Endothelial cell of umbilical vein (primary cell): ENCODE measurements at regions not wholly inside any gene's neighbourhood (a gene's known extent, or its start where the extent isn't known, plus 50 kb on each side); places are given as distances from the start of the nearest gene placed in this dataset.

Experiments used
- BruUV-seq: library from RNA; stranded (reverse); fragments of 400-500 nt; replicated peaks from 2 replicates; lab custom pipeline; 2021; lab: Mats Ljungman, UMichigan
- CTCF ChIA-PET: fragments of 300-600, 350-600 bp; sonication (Branson Sonifier 250); formaldehyde crosslinking; loops from one replicate; lab custom pipeline; 2021; ENCODE audit warnings: antibody characterized with exemption, inconsistent platforms; lab: Charles Lee
- POLR2A ChIA-PET: fragments of 300-600, 350-600 bp; sonication (Branson Sonifier 250); formaldehyde crosslinking; loops from one replicate; lab custom pipeline; 2021; ENCODE audit warnings: antibody characterized with exemption, inconsistent platforms; lab: Charles Lee
- DNase-seq: peaks from one replicate; pipeline ENCODE4 v3.0.0-alpha.2; 2011; ENCODE audit warnings: low read depth, low spot score
- FAIRE-seq: peaks from 2 replicates; lab custom pipeline; 2011; peaks lifted over from hg19 to GRCh38; lab: Jason Lieb, UNC
- H2AFZ ChIP-seq: 2 replicates; pipeline ENCODE4 v1.6.0; 2012; ENCODE audit warnings: low read depth, low read length, control low read depth, inconsistent platforms
- H3K27ac ChIP-seq: 2 replicates; pipeline ENCODE4 v1.5.1; 2011; ENCODE audit warnings: low read depth, mild to moderate bottlenecking, control low read depth, low read length, moderate library complexity; ENCODE audit not compliant: insufficient read depth
- H3K27me3 ChIP-seq, 2 experiments: 2 replicates each; pipeline versions ENCODE4 v1.6.0 to v1.6.1; 2011; ENCODE audit warnings: low read length in 2 of 2, mixed read lengths in 1 of 2; ENCODE audit not compliant: control insufficient read depth in 2 of 2, insufficient read depth in 2 of 2
- H3K36me3 ChIP-seq, 2 experiments: 2 replicates in 1 of 2; 3 replicates in 1 of 2; pipeline ENCODE4 v1.5.1; 2011; ENCODE audit warnings: low read length in 2 of 2, mild to moderate bottlenecking in 1 of 2, moderate library complexity in 1 of 2; ENCODE audit not compliant: control insufficient read depth in 2 of 2, insufficient read depth in 2 of 2; ENCODE audit errors: extremely low read depth in 1 of 2
- H3K4me1 ChIP-seq: 3 replicates; pipeline ENCODE4 v1.5.1; 2011; ENCODE audit warnings: mild to moderate bottlenecking, low read length; ENCODE audit not compliant: control insufficient read depth, insufficient read depth; ENCODE audit errors: extremely low read depth
- H3K4me2 ChIP-seq: 2 replicates; pipeline ENCODE4 v1.6.1; 2011; ENCODE audit warnings: low read length, control low read depth, mixed read lengths; ENCODE audit not compliant: insufficient read depth
- H3K4me3 ChIP-seq, 3 experiments: fragments of 200-600 bp in 1 of 3; sonication (generic), shearing (Covaris generic) in 1 of 3; replicated peaks in 1 of 3; 2 replicates each; pipeline ENCODE4 v1.5.1; 2011 to 2016; ENCODE audit warnings: control low read depth in 3 of 3, low read length in 3 of 3, mild to moderate bottlenecking in 2 of 3, inconsistent platforms in 1 of 3, low read depth in 1 of 3, moderate library complexity in 1 of 3; ENCODE audit not compliant: insufficient read depth in 1 of 3
- H3K79me2 ChIP-seq: 2 replicates; pipeline ENCODE4 v1.6.0; 2012; ENCODE audit warnings: low read length, inconsistent platforms; ENCODE audit not compliant: control insufficient read depth, insufficient read depth
- H3K9ac ChIP-seq: replicated peaks from 2 replicates; pipeline ENCODE3; 2011; ENCODE audit warnings: low read length, control low read depth; ENCODE audit not compliant: insufficient read depth; ENCODE audit errors: extremely low read depth
- H3K9me1 ChIP-seq: replicated peaks from 3 replicates; pipeline ENCODE4 v1.6.0; 2011; ENCODE audit warnings: mild to moderate bottlenecking, low read length; ENCODE audit not compliant: control insufficient read depth, insufficient read depth; ENCODE audit errors: extremely low read depth
- H3K9me3 ChIP-seq: replicated peaks from 2 replicates; pipeline ENCODE4 v1.5.1; 2012; ENCODE audit warnings: low read length, inconsistent platforms; ENCODE audit not compliant: control insufficient read depth, insufficient read depth
- H4K20me1 ChIP-seq: replicated peaks from 2 replicates; pipeline ENCODE3; 2011; ENCODE audit warnings: mild to moderate bottlenecking, low read length; ENCODE audit not compliant: control insufficient read depth, insufficient read depth; ENCODE audit errors: extremely low read depth
- EZH2 ChIP-seq: IDR thresholded peaks from 2 replicates; pipeline ENCODE4 v1.6.1; 2012; ENCODE audit warnings: borderline replicate concordance, low read depth, mild to moderate bottlenecking, moderate library complexity, low read length, inconsistent platforms; ENCODE audit not compliant: severe bottlenecking
- FOS ChIP-seq: IDR thresholded peaks from 2 replicates; pipeline ENCODE4 v1.6.1; 2011; ENCODE audit warnings: mild to moderate bottlenecking, low read length, moderate library complexity, borderline replicate concordance; ENCODE audit not compliant: insufficient read depth
- GATA2 ChIP-seq: IDR thresholded peaks from 2 replicates; pipeline ENCODE4 v1.7.0; 2011; ENCODE audit warnings: low read depth, mild to moderate bottlenecking, moderate library complexity, mixed read lengths, low read length; ENCODE audit not compliant: insufficient read length, insufficient read depth
- JUN ChIP-seq: IDR thresholded peaks from 2 replicates; pipeline ENCODE4 v1.6.1; 2011; ENCODE audit warnings: borderline replicate concordance, low read depth; ENCODE audit not compliant: insufficient read length, insufficient read depth
- MYC ChIP-seq: IDR thresholded peaks from one replicate; pipeline ENCODE4 v1.6.1; 2011; ENCODE audit warnings: mild to moderate bottlenecking, low read depth, low read length
- POLR2A ChIP-seq: IDR thresholded peaks from 2 replicates; pipeline ENCODE4 v1.6.1; 2012; ENCODE audit warnings: low read depth, mild to moderate bottlenecking, control low read depth, low read length
- POLR2AphosphoS5 ChIP-seq: IDR thresholded peaks from 2 replicates; pipeline ENCODE4 v1.6.1; 2012; ENCODE audit warnings: low read depth, mild to moderate bottlenecking, control low read depth, low read length, moderate library complexity; ENCODE audit not compliant: insufficient read depth
- dilution Hi-C: fragments of 300-500 bp; cut with MboI; formaldehyde crosslinking; loops from one replicate; pipeline ENCODE4 v1.15.0; 2019; ENCODE audit warnings: low sequenced_read_pairs; ENCODE audit not compliant: extremely low pct_ligation_motif_present
- intact Hi-C: fragments of 100-400 bp; cut with micrococcal nuclease; formaldehyde crosslinking; loops from one replicate; pipeline ENCODE4 v1.10.0; 2022
- TF ChIP-seq, protein P1 (sequence below): IDR thresholded peaks from 2 replicates; pipeline ENCODE4 v1.6.1; 2011; ENCODE audit not compliant: insufficient read depth, insufficient read length
- TF ChIP-seq, protein P2 (sequence below), 2 donors: IDR thresholded peaks; 1 replicate in 1 of 2; 2 replicates in 1 of 2; pipeline ENCODE4 v1.5.1; 2011; ENCODE audit warnings: low read length in 2 of 2, mild to moderate bottlenecking in 2 of 2, moderate library complexity in 2 of 2, control low read depth in 1 of 2, inconsistent platforms in 1 of 2, low read depth in 1 of 2; ENCODE audit not compliant: insufficient read depth in 1 of 2; ENCODE audit errors: extremely low read depth in 1 of 2

DNA sequence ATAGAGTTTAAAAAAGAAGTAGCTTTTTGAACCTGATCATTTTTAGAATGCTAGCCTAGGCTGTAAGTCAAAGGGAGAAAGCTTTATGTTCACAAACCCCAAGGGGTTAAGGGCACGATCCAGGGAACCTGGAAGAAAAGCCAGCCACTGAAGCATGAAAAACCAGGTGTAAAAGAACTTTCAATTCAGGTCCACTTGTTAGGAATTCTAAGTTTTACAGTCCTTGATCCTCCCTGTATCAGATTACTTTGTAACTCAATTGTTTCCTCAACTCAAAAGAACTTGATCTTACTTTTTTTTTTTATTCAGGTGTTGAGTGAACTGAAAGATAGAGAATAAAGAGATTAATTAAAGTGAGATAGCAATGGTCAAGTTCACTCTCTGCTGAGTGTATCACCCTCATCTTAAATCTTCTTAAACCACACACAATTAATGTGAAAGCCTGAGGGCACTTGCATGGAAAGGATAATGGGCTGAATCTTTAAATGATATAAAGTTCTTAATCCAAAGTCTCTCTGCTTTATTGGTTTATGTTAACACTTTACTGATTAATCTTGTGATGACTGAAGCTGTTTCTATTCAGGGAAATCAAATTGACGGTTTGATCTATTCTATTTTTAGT, 672.2 kb upstream of the LRRN3 start:
- POLR2A ChIA-PET, result no interaction called here
- FAIRE-seq, result no peak
- Histone ChIP-seq H3K4me2 (no peak overlapping the region), H3K9me1 (no peaks in the 10 kb centered on the region), H4K20me1 (no peaks in the 10 kb centered on the region), H3K27ac (no peak overlapping the region), H3K4me3 (no peak overlapping the region), H2AFZ (no peak overlapping the region), H3K27me3 (no peaks in the 10 kb centered on the region), H3K36me3 (no peaks in the 10 kb centered on the region), H3K79me2 (no peaks in the 10 kb centered on the region), H3K9ac (no peak overlapping the region), H3K9me3 (no peaks in the 10 kb centered on the region), H3K4me1 (no peaks in the 10 kb centered on the region)
- no TSS peak for BruUV-seq
- TF ChIP-seq JUN, result no peak
- TF ChIP-seq, protein P1, sequence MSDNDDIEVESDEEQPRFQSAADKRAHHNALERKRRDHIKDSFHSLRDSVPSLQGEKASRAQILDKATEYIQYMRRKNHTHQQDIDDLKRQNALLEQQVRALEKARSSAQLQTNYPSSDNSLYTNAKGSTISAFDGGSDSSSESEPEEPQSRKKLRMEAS, result no peak
- no peak for TF ChIP-seq FOS
- TF ChIP-seq MYC, result no peak
- TF ChIP-seq POLR2A, result no peak
- no peak for TF ChIP-seq EZH2
- TF ChIP-seq POLR2AphosphoS5, result no peak
- TF ChIP-seq, protein P2, sequence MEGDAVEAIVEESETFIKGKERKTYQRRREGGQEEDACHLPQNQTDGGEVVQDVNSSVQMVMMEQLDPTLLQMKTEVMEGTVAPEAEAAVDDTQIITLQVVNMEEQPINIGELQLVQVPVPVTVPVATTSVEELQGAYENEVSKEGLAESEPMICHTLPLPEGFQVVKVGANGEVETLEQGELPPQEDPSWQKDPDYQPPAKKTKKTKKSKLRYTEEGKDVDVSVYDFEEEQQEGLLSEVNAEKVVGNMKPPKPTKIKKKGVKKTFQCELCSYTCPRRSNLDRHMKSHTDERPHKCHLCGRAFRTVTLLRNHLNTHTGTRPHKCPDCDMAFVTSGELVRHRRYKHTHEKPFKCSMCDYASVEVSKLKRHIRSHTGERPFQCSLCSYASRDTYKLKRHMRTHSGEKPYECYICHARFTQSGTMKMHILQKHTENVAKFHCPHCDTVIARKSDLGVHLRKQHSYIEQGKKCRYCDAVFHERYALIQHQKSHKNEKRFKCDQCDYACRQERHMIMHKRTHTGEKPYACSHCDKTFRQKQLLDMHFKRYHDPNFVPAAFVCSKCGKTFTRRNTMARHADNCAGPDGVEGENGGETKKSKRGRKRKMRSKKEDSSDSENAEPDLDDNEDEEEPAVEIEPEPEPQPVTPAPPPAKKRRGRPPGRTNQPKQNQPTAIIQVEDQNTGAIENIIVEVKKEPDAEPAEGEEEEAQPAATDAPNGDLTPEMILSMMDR (IDR thresholded peaks at IDR 0.05; ENCODE audit: extremely low read depth in 1 of 2, insufficient read depth in 1 of 2, low read depth in 1 of 2, low read length in 2 of 2), result no peak
- no peak for TF ChIP-seq GATA2
- intact Hi-C loops, result no loop called here
- CTCF ChIA-PET, result no interaction called here
- no peak for DNase-seq
- dilution Hi-C loops, result no loop called here
